ENCODE measurements at regions not wholly inside any gene's neighbourhood (a gene's known extent, or its start where the extent isn't known, plus 50 kb on each side); places are given as distances from the start of the nearest gene placed in this dataset.

DNA sequence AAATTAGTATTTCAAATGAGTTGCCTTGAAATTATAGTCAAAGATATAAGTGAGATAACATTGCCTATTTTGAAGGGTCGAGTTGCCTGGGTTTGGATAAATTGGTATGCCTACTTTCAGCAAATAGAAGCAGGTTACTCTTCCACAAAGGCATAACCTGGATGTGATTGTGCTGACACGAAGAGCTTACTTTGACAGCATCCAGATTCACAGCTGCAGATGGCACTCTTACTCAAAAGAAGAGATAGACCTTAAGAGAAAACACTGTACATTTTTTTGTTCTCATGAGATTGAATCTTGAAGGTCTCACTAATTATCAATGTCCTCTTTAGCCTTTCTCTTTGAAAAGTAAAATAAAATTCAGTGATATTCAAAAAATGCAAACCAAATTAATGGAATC, 1338.7 kb downstream of the REEP3 start:
- TF ChIP-seq, protein P1, sequence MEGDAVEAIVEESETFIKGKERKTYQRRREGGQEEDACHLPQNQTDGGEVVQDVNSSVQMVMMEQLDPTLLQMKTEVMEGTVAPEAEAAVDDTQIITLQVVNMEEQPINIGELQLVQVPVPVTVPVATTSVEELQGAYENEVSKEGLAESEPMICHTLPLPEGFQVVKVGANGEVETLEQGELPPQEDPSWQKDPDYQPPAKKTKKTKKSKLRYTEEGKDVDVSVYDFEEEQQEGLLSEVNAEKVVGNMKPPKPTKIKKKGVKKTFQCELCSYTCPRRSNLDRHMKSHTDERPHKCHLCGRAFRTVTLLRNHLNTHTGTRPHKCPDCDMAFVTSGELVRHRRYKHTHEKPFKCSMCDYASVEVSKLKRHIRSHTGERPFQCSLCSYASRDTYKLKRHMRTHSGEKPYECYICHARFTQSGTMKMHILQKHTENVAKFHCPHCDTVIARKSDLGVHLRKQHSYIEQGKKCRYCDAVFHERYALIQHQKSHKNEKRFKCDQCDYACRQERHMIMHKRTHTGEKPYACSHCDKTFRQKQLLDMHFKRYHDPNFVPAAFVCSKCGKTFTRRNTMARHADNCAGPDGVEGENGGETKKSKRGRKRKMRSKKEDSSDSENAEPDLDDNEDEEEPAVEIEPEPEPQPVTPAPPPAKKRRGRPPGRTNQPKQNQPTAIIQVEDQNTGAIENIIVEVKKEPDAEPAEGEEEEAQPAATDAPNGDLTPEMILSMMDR (IDR thresholded peaks at IDR 0.05), result no peak
- TF ChIP-seq EZH2phosphoT487 (IDR thresholded peaks at IDR 0.05), result no peak
- TF ChIP-seq EZH2 (IDR thresholded peaks at IDR 0.05), result no peak

Data from neural progenitor cell (in vitro differentiated cells).